ENCODE measurements at regions not wholly inside any gene's neighbourhood (a gene's known extent, or its start where the extent isn't known, plus 50 kb on each side); places are given as distances from the start of the nearest gene placed in this dataset.
"Not testable (repeated sequence)": the region's sequence is repeated elsewhere in the genome, so short reads cannot be mapped to it uniquely, and the experiment has no call there.

- H3K27ac Mint-ChIP-seq; H3K27me3 Mint-ChIP-seq (ENCODE audit: low read depth); H2BK15ac ChIP-seq (ENCODE audit: low read depth, low read length); H3K56ac ChIP-seq (ENCODE audit: insufficient read length, low read depth, low read length); H2AFZ ChIP-seq (ENCODE audit: low read length); H2BK120ac ChIP-seq (ENCODE audit: low read depth, low read length, poor library complexity, severe bottlenecking); H3K4me2 ChIP-seq (ENCODE audit: insufficient read depth, insufficient read length, low read length); H3K4me1 Mint-ChIP-seq; H4K91ac ChIP-seq (ENCODE audit: insufficient read length, low read depth, low read length); H3K4me1 ChIP-seq (ENCODE audit: insufficient read depth, low read length); H3K23me2 ChIP-seq (ENCODE audit: insufficient read length, low read depth, low read length, poor library complexity, severe bottlenecking); H2BK20ac ChIP-seq (ENCODE audit: low read depth, low read length, poor library complexity, severe bottlenecking); H3K9me3 Mint-ChIP-seq; H3K23ac ChIP-seq (ENCODE audit: insufficient read length, low read depth, low read length); H3K9me3 ChIP-seq (ENCODE audit: control insufficient read depth, low read depth, low read length); H3K79me2 ChIP-seq (ENCODE audit: insufficient read depth, low read length); H4K5ac ChIP-seq (ENCODE audit: insufficient read length, low read depth, low read length); DNase-seq; H2AK5ac ChIP-seq (ENCODE audit: insufficient read length, low read length); H4K8ac ChIP-seq (replicated peaks; ENCODE audit: insufficient read length, low read depth, low read length); H2BK5ac ChIP-seq (ENCODE audit: insufficient read length, low read length); H3K4ac ChIP-seq (ENCODE audit: low read depth, low read length); H3K27me3 ChIP-seq (ENCODE audit: insufficient read depth, low read length); H2BK12ac ChIP-seq (ENCODE audit: insufficient read length, low read depth, low read length); H3K79me1 ChIP-seq (ENCODE audit: insufficient read depth, low read depth, low read length, poor library complexity, severe bottlenecking); H3K27ac ChIP-seq (ENCODE audit: insufficient read length, low read depth, low read length); H3T11ph ChIP-seq (ENCODE audit: low read length); H3K18ac ChIP-seq (ENCODE audit: insufficient read length, low read depth, low read length); H3K36me3 Mint-ChIP-seq (ENCODE audit: insufficient read depth in 1 of 3, low read depth in 3 of 3); H4K20me1 ChIP-seq (ENCODE audit: control insufficient read depth, insufficient read depth, insufficient read length); H3K9ac ChIP-seq (ENCODE audit: extremely low read depth, insufficient read length, low read length); H3K14ac ChIP-seq (ENCODE audit: insufficient read depth, low read length); H3K4me3 Mint-ChIP-seq: not testable (repeated sequence)
- WGBS (ENCODE audit: extremely low coverage, insufficient read length, low lambda C conversion rate) = no CpG with 5 or more reads among the region's 7 CpGs
Observed at GRCh38 chr2:111602259-111602658, 281.7 kb downstream of the ANAPC1 start.

DNA sequence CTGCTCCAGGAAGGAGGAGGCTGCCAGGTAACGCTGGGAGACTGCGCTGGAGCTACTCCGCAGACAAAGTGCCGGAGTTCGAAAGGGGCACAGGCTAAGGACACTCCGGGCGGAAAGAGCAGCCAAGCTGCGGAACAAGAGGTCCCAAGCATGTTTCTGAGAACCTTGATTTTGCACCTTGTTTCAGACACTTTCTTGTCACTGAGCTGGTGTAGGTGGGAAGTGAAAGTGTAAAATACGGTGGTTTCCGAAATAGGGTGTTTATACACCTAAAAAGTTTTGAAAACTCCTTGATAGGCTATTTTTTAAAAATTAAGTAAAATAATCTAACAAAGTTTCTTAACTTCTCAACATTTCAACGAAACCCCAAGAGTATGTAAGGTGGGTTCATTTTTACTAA is 278.2 kb downstream of the ANAPC1 start:
- DNase-seq; H3K56ac ChIP-seq (ENCODE audit: insufficient read length, low read depth, low read length); H2AK5ac ChIP-seq (ENCODE audit: insufficient read length, low read length); H2AFZ ChIP-seq (ENCODE audit: low read length); H3K4me1 Mint-ChIP-seq; H4K91ac ChIP-seq (ENCODE audit: insufficient read length, low read depth, low read length); H3K23ac ChIP-seq (ENCODE audit: insufficient read length, low read depth, low read length); H4K8ac ChIP-seq (replicated peaks; ENCODE audit: insufficient read length, low read depth, low read length); H3K4ac ChIP-seq (ENCODE audit: low read depth, low read length); H2BK15ac ChIP-seq (ENCODE audit: low read depth, low read length); H3K4me1 ChIP-seq (ENCODE audit: insufficient read depth, low read length); H2BK120ac ChIP-seq (ENCODE audit: low read depth, low read length, poor library complexity, severe bottlenecking); H3K27ac Mint-ChIP-seq; H3K14ac ChIP-seq (ENCODE audit: insufficient read depth, low read length); H2BK5ac ChIP-seq (ENCODE audit: insufficient read length, low read length); H3K23me2 ChIP-seq (ENCODE audit: insufficient read length, low read depth, low read length, poor library complexity, severe bottlenecking); H3T11ph ChIP-seq (ENCODE audit: low read length); H3K9me3 Mint-ChIP-seq; H4K5ac ChIP-seq (ENCODE audit: insufficient read length, low read depth, low read length); H3K27me3 ChIP-seq (ENCODE audit: insufficient read depth, low read length); H3K4me2 ChIP-seq (ENCODE audit: insufficient read depth, insufficient read length, low read length); H3K27ac ChIP-seq (ENCODE audit: insufficient read length, low read depth, low read length); H3K9ac ChIP-seq (ENCODE audit: extremely low read depth, insufficient read length, low read length); H3K79me2 ChIP-seq (ENCODE audit: insufficient read depth, low read length); H3K18ac ChIP-seq (ENCODE audit: insufficient read length, low read depth, low read length); H3K4me3 Mint-ChIP-seq; H2BK20ac ChIP-seq (ENCODE audit: low read depth, low read length, poor library complexity, severe bottlenecking); H4K20me1 ChIP-seq (ENCODE audit: control insufficient read depth, insufficient read depth, insufficient read length); H3K9me3 ChIP-seq (ENCODE audit: control insufficient read depth, low read depth, low read length); H3K27me3 Mint-ChIP-seq (ENCODE audit: low read depth); H2BK12ac ChIP-seq (ENCODE audit: insufficient read length, low read depth, low read length); H3K36me3 Mint-ChIP-seq (ENCODE audit: insufficient read depth in 1 of 3, low read depth in 3 of 3); H3K79me1 ChIP-seq (ENCODE audit: insufficient read depth, low read depth, low read length, poor library complexity, severe bottlenecking): not testable (repeated sequence)
- WGBS (ENCODE audit: extremely low coverage, insufficient read length, low lambda C conversion rate) = no CpG with 5 or more reads among the region's 11 CpGs

- not testable (repeated sequence) for H3K9ac ChIP-seq (ENCODE audit: extremely low read depth, insufficient read length, low read length); H2AK5ac ChIP-seq (ENCODE audit: insufficient read length, low read length); H4K8ac ChIP-seq (replicated peaks; ENCODE audit: insufficient read length, low read depth, low read length); H3K27me3 Mint-ChIP-seq (ENCODE audit: low read depth); H3K4me1 Mint-ChIP-seq; H3K36me3 Mint-ChIP-seq (ENCODE audit: insufficient read depth in 1 of 3, low read depth in 3 of 3); H3K27ac ChIP-seq (ENCODE audit: insufficient read length, low read depth, low read length); H3K4me1 ChIP-seq (ENCODE audit: insufficient read depth, low read length); H3K27ac Mint-ChIP-seq; H3K4me3 Mint-ChIP-seq; H3K79me1 ChIP-seq (ENCODE audit: insufficient read depth, low read depth, low read length, poor library complexity, severe bottlenecking); H4K5ac ChIP-seq (ENCODE audit: insufficient read length, low read depth, low read length); H4K91ac ChIP-seq (ENCODE audit: insufficient read length, low read depth, low read length); H3K18ac ChIP-seq (ENCODE audit: insufficient read length, low read depth, low read length); H2BK5ac ChIP-seq (ENCODE audit: insufficient read length, low read length); DNase-seq; H4K20me1 ChIP-seq (ENCODE audit: control insufficient read depth, insufficient read depth, insufficient read length); H2BK15ac ChIP-seq (ENCODE audit: low read depth, low read length); H3K27me3 ChIP-seq (ENCODE audit: insufficient read depth, low read length); H2BK20ac ChIP-seq (ENCODE audit: low read depth, low read length, poor library complexity, severe bottlenecking); H2AFZ ChIP-seq (ENCODE audit: low read length); H3K79me2 ChIP-seq (ENCODE audit: insufficient read depth, low read length); H3K9me3 ChIP-seq (ENCODE audit: control insufficient read depth, low read depth, low read length); H2BK120ac ChIP-seq (ENCODE audit: low read depth, low read length, poor library complexity, severe bottlenecking); H3K56ac ChIP-seq (ENCODE audit: insufficient read length, low read depth, low read length); H3K14ac ChIP-seq (ENCODE audit: insufficient read depth, low read length); H3T11ph ChIP-seq (ENCODE audit: low read length); H3K4ac ChIP-seq (ENCODE audit: low read depth, low read length); H3K9me3 Mint-ChIP-seq; H2BK12ac ChIP-seq (ENCODE audit: insufficient read length, low read depth, low read length); H3K23me2 ChIP-seq (ENCODE audit: insufficient read length, low read depth, low read length, poor library complexity, severe bottlenecking); H3K4me2 ChIP-seq (ENCODE audit: insufficient read depth, insufficient read length, low read length); H3K23ac ChIP-seq (ENCODE audit: insufficient read length, low read depth, low read length)
- no CpG with 5 or more reads among the region's 1 CpG for WGBS (ENCODE audit: extremely low coverage, insufficient read length, low lambda C conversion rate)
Observed at GRCh38 chr2:111606632-111607031, 277.4 kb downstream of the ANAPC1 start.

Data from H9 (cell line).